Activated naive CD4-positive, alpha-beta T cell treated with anti-CD3 and anti-CD28 coated beads, Interleukin-2, amount 10 ng/mL, durations not matched to agents 7 days and 5 days (primary cell): ENCODE measurements at regions not wholly inside any gene's neighbourhood (a gene's known extent, or its start where the extent isn't known, plus 50 kb on each side); places are given as distances from the start of the nearest gene placed in this dataset.

ENCODE experiments used
- CTCF ChIA-PET: fragments of 350-600 bp; sonication (Branson Sonifier 250); formaldehyde crosslinking; loops from one replicate; lab custom pipeline; 2021; ENCODE audit warnings: antibody characterized with exemption; lab: Charles Lee
- DNase-seq: peaks from one replicate; pipeline ENCODE4 v3.0.0-alpha.2; 2020
- H3K27ac Mint-ChIP-seq: one replicate; pipeline ENCODE4 v1.8.0; 2021; ENCODE audit warnings: mild to moderate bottlenecking, moderate library complexity, mixed read lengths
- H3K27me3 Mint-ChIP-seq: one replicate; pipeline ENCODE4 v1.8.0; 2021; ENCODE audit warnings: mild to moderate bottlenecking, mixed read lengths
- H3K36me3 Mint-ChIP-seq: one replicate; pipeline ENCODE4 v1.8.0; 2021; ENCODE audit warnings: mixed read lengths
- H3K4me1 Mint-ChIP-seq: one replicate; pipeline ENCODE4 v1.8.0; 2021; ENCODE audit warnings: mixed read lengths
- H3K4me3 Mint-ChIP-seq: one replicate; pipeline ENCODE4 v1.8.0; 2021; ENCODE audit warnings: mild to moderate bottlenecking, moderate library complexity, mixed read lengths
- H3K9me3 Mint-ChIP-seq: one replicate; pipeline ENCODE4 v1.8.0; 2021; ENCODE audit warnings: mixed read lengths

- no peak for DNase-seq
- peaks cover 2% of the 10 kb centered on the region for H3K36me3 Mint-ChIP-seq
- H3K27ac Mint-ChIP-seq = no peak overlapping the region
- peaks cover 25% of the 10 kb centered on the region for H3K27me3 Mint-ChIP-seq
- H3K4me1 Mint-ChIP-seq = peaks cover 4% of the 10 kb centered on the region
- H3K9me3 Mint-ChIP-seq = peaks cover 15% of the 10 kb centered on the region
- no peak overlapping the region for H3K4me3 Mint-ChIP-seq
- CTCF ChIA-PET = no interaction called here
Observed at GRCh38 chr3:13935494-13936094, 55.7 kb upstream of the WNT7A start.

GRCh38 chr3:13934813-13935212, 54.9 kb upstream of the WNT7A start:
- Mint-ChIP-seq H3K4me1 (peaks cover 4% of the 10 kb centered on the region), H3K27ac (peak overlapping the region; percentile 65), H3K36me3 (peaks cover 2% of the 10 kb centered on the region), H3K9me3 (peaks cover 15% of the 10 kb centered on the region), H3K4me3 (no peak overlapping the region), H3K27me3 (peaks cover 25% of the 10 kb centered on the region)
- CTCF ChIA-PET = no interaction called here
- no peak for DNase-seq

DNA sequence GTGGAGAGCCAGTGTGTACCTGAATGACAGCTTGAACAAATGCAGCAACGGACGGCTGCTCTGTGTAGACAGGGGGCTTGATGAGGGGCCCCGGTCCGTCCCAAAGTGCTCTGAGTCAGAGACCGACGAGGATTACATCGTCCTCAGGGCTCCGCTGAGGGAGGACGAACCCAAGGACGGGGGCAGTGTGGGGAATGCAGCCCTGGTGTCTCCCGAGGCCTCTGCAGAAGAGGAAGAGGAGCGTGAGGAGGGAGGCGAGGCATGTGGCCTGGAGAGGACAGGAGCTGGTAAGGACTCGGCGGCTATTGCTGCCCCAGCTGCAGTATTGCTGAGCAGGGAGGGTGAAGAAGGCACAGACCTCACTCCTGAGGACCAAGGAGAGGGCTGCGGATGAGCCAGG, 54.4 kb upstream of the WNT7A start:
- peaks cover 4% of the 10 kb centered on the region for H3K4me1 Mint-ChIP-seq
- H3K27ac Mint-ChIP-seq = peak overlapping the region; percentile 34
- H3K9me3 Mint-ChIP-seq = peaks cover 15% of the 10 kb centered on the region
- H3K4me3 Mint-ChIP-seq = no peak overlapping the region
- CTCF ChIA-PET = no interaction called here
- peaks cover 2% of the 10 kb centered on the region for H3K36me3 Mint-ChIP-seq
- H3K27me3 Mint-ChIP-seq = peaks cover 25% of the 10 kb centered on the region
- DNase-seq = no peak

- no peak for DNase-seq
Observed at GRCh38 chr3:13932578-13933295, 52.9 kb upstream of the WNT7A start.

DNA sequence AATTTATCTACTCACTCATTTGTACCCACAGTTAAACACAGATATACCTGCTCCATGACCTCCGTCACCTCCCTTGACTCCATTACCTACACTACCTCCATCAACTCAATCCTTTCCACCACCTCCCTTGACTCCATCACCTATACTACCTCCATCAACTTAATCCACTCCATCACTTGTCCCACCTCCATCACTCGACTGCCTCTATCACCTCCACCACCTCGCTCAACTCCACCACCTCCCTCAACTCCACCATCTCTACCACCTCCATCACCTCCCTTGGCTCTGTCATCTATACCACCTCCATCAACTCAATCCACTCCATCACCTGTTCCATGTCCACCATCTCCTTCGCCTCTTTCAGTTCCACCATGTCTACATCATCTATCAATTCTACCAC, 51.3 kb upstream of the WNT7A start:
- Mint-ChIP-seq H3K4me1 (peaks cover 4% of the 10 kb centered on the region), H3K27me3 (peaks cover 25% of the 10 kb centered on the region), H3K9me3 (peaks cover 22% of the 10 kb centered on the region), H3K27ac (no peak overlapping the region), H3K4me3 (no peak overlapping the region), H3K36me3 (peaks cover 2% of the 10 kb centered on the region)
- CTCF ChIA-PET = no interaction called here
- no peak for DNase-seq

More at GRCh38 chr3:13932578-13933295, 52.9 kb upstream of the WNT7A start:
- peaks cover 4% of the 10 kb centered on the region for H3K4me1 Mint-ChIP-seq
- H3K27ac Mint-ChIP-seq = no peak overlapping the region
- H3K4me3 Mint-ChIP-seq = peak overlapping the region; percentile 50
- CTCF ChIA-PET = no interaction called here
- peaks cover 2% of the 10 kb centered on the region for H3K36me3 Mint-ChIP-seq
- H3K27me3 Mint-ChIP-seq = peaks cover 25% of the 10 kb centered on the region
- H3K9me3 Mint-ChIP-seq = peaks cover 20% of the 10 kb centered on the region
